OCI-LY7 (cell line): ENCODE measurements at regions not wholly inside any gene's neighbourhood (a gene's known extent, or its start where the extent isn't known, plus 50 kb on each side); places are given as distances from the start of the nearest gene placed in this dataset.

Experiments used
- BruUV-seq: library from RNA; stranded (reverse); fragments of 400-500 nt; replicated peaks from 2 replicates; lab custom pipeline; 2021; lab: Mats Ljungman, UMichigan
- CTCF ChIA-PET: fragments of 300-600 bp; sonication (Branson Sonifier 250); formaldehyde crosslinking; loops from one replicate; lab custom pipeline; 2022; ENCODE audit warnings: antibody characterized with exemption; ENCODE audit not compliant: unreplicated experiment; lab: Charles Lee
- POLR2A ChIA-PET: fragments of 300-600 bp; sonication (Branson Sonifier 250); formaldehyde crosslinking; loops from one replicate; lab custom pipeline; 2022; ENCODE audit warnings: antibody characterized with exemption; lab: Charles Lee
- DNase-seq: peaks from one replicate; pipeline ENCODE4 v3.0.0-alpha.2; 2015; ENCODE audit warnings: low spot score
- H2AFZ ChIP-seq: fragments of 200-600 bp; sonication (generic), shearing (Covaris generic); 2 replicates; pipeline ENCODE4 v1.6.1; 2014; ENCODE audit warnings: mild to moderate bottlenecking, antibody characterized with exemption, low read length, moderate library complexity
- H3K27ac ChIP-seq: fragments of 200-600 bp; sonication (generic); 2 replicates; pipeline ENCODE4 v1.5.1; 2014; ENCODE audit warnings: mixed run types, low read depth, mild to moderate bottlenecking, moderate library complexity, low read length, inconsistent platforms; ENCODE audit not compliant: poor library complexity, severe bottlenecking
- H3K36me3 ChIP-seq: fragments of 200-600 bp; sonication (generic); 2 replicates; pipeline ENCODE4 v1.6.1; 2014; ENCODE audit warnings: mild to moderate bottlenecking, antibody characterized with exemption, low read length, moderate library complexity, mixed read lengths; ENCODE audit not compliant: insufficient read depth
- H3K4me1 ChIP-seq: fragments of 200-600 bp; sonication (generic); 2 replicates; pipeline ENCODE4 v1.5.1; 2014; ENCODE audit warnings: mild to moderate bottlenecking, low read length; ENCODE audit not compliant: insufficient read depth, poor library complexity, severe bottlenecking
- H3K4me2 ChIP-seq: fragments of 200-600 bp; sonication (generic); 2 replicates; pipeline ENCODE4 v1.6.1; 2014; ENCODE audit warnings: mild to moderate bottlenecking, low read length
- H3K4me3 ChIP-seq: fragments of 200-600 bp; sonication (generic); 2 replicates; pipeline ENCODE4 v1.5.1; 2014; ENCODE audit warnings: mild to moderate bottlenecking, low read depth, low read length; ENCODE audit not compliant: poor library complexity, severe bottlenecking
- H3K79me2 ChIP-seq: fragments of 200-600 bp; sonication (generic); 2 replicates; pipeline ENCODE4 v1.6.1; 2016; ENCODE audit warnings: low read depth, mild to moderate bottlenecking, low read length, moderate library complexity, mixed read lengths; ENCODE audit not compliant: insufficient read depth
- H3K9me2 ChIP-seq: fragments of 200-600 bp; sonication (generic); 2 replicates; pipeline ENCODE4 v1.6.1; 2016; ENCODE audit warnings: mild to moderate bottlenecking, low read length, mixed read lengths; ENCODE audit not compliant: insufficient read depth
- H3K9me3 ChIP-seq: fragments of 200-600 bp; sonication (generic); 2 replicates; pipeline ENCODE4 v1.6.1; 2014; ENCODE audit warnings: mild to moderate bottlenecking, mixed run types, low read length, mixed read lengths
- H4K20me1 ChIP-seq: fragments of 200-600 bp; sonication (generic); 2 replicates; pipeline ENCODE4 v1.6.1; 2014; ENCODE audit warnings: mild to moderate bottlenecking, antibody characterized with exemption, low read length, moderate library complexity, mixed read lengths; ENCODE audit not compliant: insufficient read depth
- EZH2phosphoT487 ChIP-seq: fragments of 200-600 bp; sonication (generic); IDR thresholded peaks from 2 replicates; pipeline ENCODE4 v1.6.1; 2018; ENCODE audit warnings: low read depth, borderline replicate concordance, mild to moderate bottlenecking, mixed run types, antibody characterized with exemption, low read length, moderate library complexity, mixed read lengths
- intact Hi-C: fragments of 100-400 bp; cut with micrococcal nuclease; formaldehyde crosslinking; loops from one replicate; pipeline ENCODE4 v1.10.0; 2022; ENCODE audit not compliant: unreplicated experiment
- TF ChIP-seq, protein P1 (sequence below): fragments of 200-600 bp; sonication (generic); conservative IDR thresholded peaks from 2 replicates; pipeline ENCODE4 v1.5.1; 2014; ENCODE audit warnings: mild to moderate bottlenecking, antibody characterized with exemption, low read length, moderate library complexity, mixed read lengths

DNA sequence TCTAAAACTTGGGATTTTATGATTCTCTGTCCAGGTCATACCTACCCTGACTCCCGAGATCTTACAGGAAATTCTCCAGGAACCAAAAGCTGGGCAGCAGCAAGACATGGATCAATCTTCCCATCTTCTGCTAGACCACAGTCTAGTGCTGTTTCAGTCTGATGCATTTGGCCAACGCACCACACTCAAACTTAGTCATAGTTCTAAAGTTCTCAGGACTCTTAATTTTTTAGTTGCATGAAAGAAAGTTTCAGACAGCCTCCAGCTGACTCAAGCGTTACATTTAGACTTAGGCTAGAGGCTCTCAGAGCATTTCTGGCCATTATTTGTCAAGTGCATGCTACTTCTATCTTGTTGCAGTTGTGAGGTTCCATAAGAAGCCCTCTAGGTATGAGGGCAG lies 230.1 kb upstream of the CCDC150 start:
- Histone ChIP-seq H3K36me3 (no peaks in the 10 kb centered on the region), H3K27ac (no peak overlapping the region), H3K9me2 (no peaks in the 10 kb centered on the region), H4K20me1 (no peaks in the 10 kb centered on the region), H3K4me3 (no peak overlapping the region), H3K9me3 (no peaks in the 10 kb centered on the region), H3K4me2 (no peak overlapping the region), H3K79me2 (no peaks in the 10 kb centered on the region), H2AFZ (no peak overlapping the region), H3K4me1 (no peaks in the 10 kb centered on the region)
- intact Hi-C loops: no loop called here
- ChIA-PET CTCF (no interaction called here), POLR2A (no interaction called here)
- TF ChIP-seq, protein P1, sequence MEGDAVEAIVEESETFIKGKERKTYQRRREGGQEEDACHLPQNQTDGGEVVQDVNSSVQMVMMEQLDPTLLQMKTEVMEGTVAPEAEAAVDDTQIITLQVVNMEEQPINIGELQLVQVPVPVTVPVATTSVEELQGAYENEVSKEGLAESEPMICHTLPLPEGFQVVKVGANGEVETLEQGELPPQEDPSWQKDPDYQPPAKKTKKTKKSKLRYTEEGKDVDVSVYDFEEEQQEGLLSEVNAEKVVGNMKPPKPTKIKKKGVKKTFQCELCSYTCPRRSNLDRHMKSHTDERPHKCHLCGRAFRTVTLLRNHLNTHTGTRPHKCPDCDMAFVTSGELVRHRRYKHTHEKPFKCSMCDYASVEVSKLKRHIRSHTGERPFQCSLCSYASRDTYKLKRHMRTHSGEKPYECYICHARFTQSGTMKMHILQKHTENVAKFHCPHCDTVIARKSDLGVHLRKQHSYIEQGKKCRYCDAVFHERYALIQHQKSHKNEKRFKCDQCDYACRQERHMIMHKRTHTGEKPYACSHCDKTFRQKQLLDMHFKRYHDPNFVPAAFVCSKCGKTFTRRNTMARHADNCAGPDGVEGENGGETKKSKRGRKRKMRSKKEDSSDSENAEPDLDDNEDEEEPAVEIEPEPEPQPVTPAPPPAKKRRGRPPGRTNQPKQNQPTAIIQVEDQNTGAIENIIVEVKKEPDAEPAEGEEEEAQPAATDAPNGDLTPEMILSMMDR: no peak
- no peak for TF ChIP-seq EZH2phosphoT487
- no peak for DNase-seq
- no TSS peak for BruUV-seq

DNA sequence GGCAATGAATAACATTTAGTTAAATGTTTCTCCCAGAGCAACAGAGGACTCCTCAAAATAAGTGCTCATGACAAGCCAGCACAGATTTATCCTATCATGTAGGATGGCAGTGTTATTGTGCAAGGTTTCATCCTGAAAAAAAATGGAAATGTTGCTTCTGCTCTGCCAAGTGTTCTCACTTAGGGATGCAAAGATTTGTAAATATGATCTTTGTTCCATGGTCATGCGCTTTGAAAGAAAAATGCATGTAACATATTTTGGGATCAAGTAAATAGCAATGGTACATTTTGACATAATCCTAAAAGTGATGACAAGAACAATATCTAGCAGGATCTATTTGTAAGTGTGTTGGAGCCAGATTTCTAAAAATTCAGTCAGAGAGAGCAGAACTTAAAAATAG lies 229.5 kb upstream of the CCDC150 start:
- Histone ChIP-seq H3K36me3 (no peaks in the 10 kb centered on the region), H3K4me3 (no peak overlapping the region), H4K20me1 (no peaks in the 10 kb centered on the region), H2AFZ (no peak overlapping the region), H3K9me3 (no peaks in the 10 kb centered on the region), H3K79me2 (no peaks in the 10 kb centered on the region), H3K4me1 (no peaks in the 10 kb centered on the region), H3K9me2 (no peaks in the 10 kb centered on the region), H3K4me2 (no peak overlapping the region), H3K27ac (no peak overlapping the region)
- ChIA-PET CTCF (no interaction called here), POLR2A (no interaction called here)
- no peak for DNase-seq
- no TSS peak for BruUV-seq
- intact Hi-C loops: no loop called here
- TF ChIP-seq, protein P1: no peak
- no peak for TF ChIP-seq EZH2phosphoT487

DNA sequence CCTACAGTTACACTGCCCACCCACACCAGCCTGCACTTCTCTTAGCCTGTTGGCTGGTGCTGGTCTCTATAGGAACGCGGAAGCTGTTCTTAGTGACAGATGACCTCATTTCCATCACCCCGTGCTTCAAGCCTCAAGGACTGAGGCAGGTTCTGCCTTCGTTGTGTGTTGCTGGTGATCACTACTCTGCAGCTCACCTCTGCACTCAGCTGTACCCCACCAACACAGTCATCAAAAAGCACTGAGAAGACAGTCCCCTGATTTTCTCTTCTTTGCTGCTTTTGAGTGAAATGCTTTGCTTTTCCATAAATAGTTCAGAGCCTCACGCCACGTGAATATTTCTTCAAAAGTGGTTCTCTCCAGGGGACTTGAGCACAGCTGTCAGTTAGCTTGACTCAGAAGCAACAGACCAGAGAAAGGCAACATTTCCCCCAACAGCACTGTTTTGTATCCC lies 225.7 kb upstream of the CCDC150 start:
- ChIA-PET CTCF (no interaction called here), POLR2A (interaction anchor here (0.6 to 1.3 kb wide), 3 partner anchors 8 to 623 kb away, joined by 3 to 4 read pairs (median 4); no protein-coding TSS in a partner anchor)
- no peaks in the 10 kb centered on the region for H3K9me3 ChIP-seq
- no peak overlapping the region for H3K4me3 ChIP-seq
- H2AFZ ChIP-seq: no peak overlapping the region
- H3K79me2 ChIP-seq: no peaks in the 10 kb centered on the region
- H4K20me1 ChIP-seq: no peaks in the 10 kb centered on the region
- BruUV-seq: no TSS peak
- intact Hi-C loops: no loop called here
- no peak for DNase-seq
- no peaks in the 10 kb centered on the region for H3K36me3 ChIP-seq
- no peak overlapping the region for H3K4me2 ChIP-seq
- no peaks in the 10 kb centered on the region for H3K9me2 ChIP-seq
- TF ChIP-seq, protein P1: no peak
- no peak for TF ChIP-seq EZH2phosphoT487
- H3K27ac ChIP-seq: no peak overlapping the region
- no peaks in the 10 kb centered on the region for H3K4me1 ChIP-seq
